H1 (cell line): ENCODE measurements at regions not wholly inside any gene's neighbourhood (a gene's known extent, or its start where the extent isn't known, plus 50 kb on each side); places are given as distances from the start of the nearest gene placed in this dataset.

Experiments used
- CTCF ChIA-PET: fragments of 300-600 bp; sonication (Branson Sonifier 250); formaldehyde crosslinking; loops from one replicate; lab custom pipeline; 2021; ENCODE audit not compliant: partially characterized antibody; lab: Charles Lee
- POLR2A ChIA-PET: fragments of 300-600 bp; sonication (Branson Sonifier 250); formaldehyde crosslinking; loops from one replicate; lab custom pipeline; 2021; ENCODE audit warnings: inconsistent platforms; ENCODE audit not compliant: partially characterized antibody; lab: Charles Lee
- DNase-seq, 2 experiments: peaks; one replicate each; pipeline versions ENCODE4 v3.0.0 to v3.0.0-alpha.2; 2010 to 2022; ENCODE audit warnings: low spot score in 2 of 2, low read depth in 1 of 2, mixed read lengths in 1 of 2
- FAIRE-seq: peaks from 2 replicates; lab custom pipeline; 2011; peaks lifted over from hg19 to GRCh38; lab: Jason Lieb, UNC
- H2AFZ ChIP-seq: 2 replicates; pipeline ENCODE4 v1.8.1; 2012; ENCODE audit warnings: low read length, inconsistent platforms
- H2AK5ac ChIP-seq: 2 replicates; pipeline ENCODE4 v1.6.1; 2013; ENCODE audit warnings: low read depth, low read length
- H2BK120ac ChIP-seq: replicated peaks from 2 replicates; pipeline ENCODE3; 2013; ENCODE audit warnings: low read depth, low read length, inconsistent platforms
- H2BK12ac ChIP-seq: 2 replicates; pipeline ENCODE4 v1.6.1; 2013; ENCODE audit warnings: low read depth, low read length
- H2BK15ac ChIP-seq: 2 replicates; pipeline ENCODE4 v1.6.1; 2013; ENCODE audit warnings: low read length
- H2BK20ac ChIP-seq: 2 replicates; pipeline ENCODE4 v1.6.1; 2013; ENCODE audit warnings: low read length
- H2BK5ac ChIP-seq: 2 replicates; pipeline ENCODE4 v1.6.1; 2013; ENCODE audit warnings: low read depth, low read length
- H3K14ac ChIP-seq: 2 replicates; pipeline ENCODE4 v1.6.1; 2013; ENCODE audit warnings: inconsistent platforms; ENCODE audit not compliant: insufficient read length
- H3K18ac ChIP-seq: 2 replicates; pipeline ENCODE4 v1.6.1; 2013; ENCODE audit warnings: low read length; ENCODE audit errors: extremely low read depth
- H3K23ac ChIP-seq: 2 replicates; pipeline ENCODE4 v1.6.1; 2013; ENCODE audit warnings: inconsistent platforms; ENCODE audit not compliant: insufficient read length
- H3K23me2 ChIP-seq: 2 replicates; pipeline ENCODE4 v1.6.1; 2013; ENCODE audit warnings: low read depth, low read length
- H3K27ac ChIP-seq: 2 replicates; pipeline ENCODE4 v1.6.1; 2011; ENCODE audit warnings: low read depth, low read length, inconsistent platforms
- H3K27me3 ChIP-seq, 4 experiments: replicated peaks in 1 of 4; 1 replicate in 1 of 4; 2 replicates in 3 of 4; pipeline versions ENCODE4 v1.6.1 to v1.8.1; 2011 to 2013; ENCODE audit warnings: low read length in 3 of 4, mild to moderate bottlenecking in 3 of 4, inconsistent platforms in 2 of 4, mixed read lengths in 2 of 4, moderate library complexity in 1 of 4; ENCODE audit not compliant: control insufficient read depth in 3 of 4, insufficient read depth in 3 of 4; ENCODE audit errors: extremely low read depth in 1 of 4
- H3K36me3 ChIP-seq, 4 experiments: 2 replicates each; pipeline versions ENCODE4 v1.6.1 to v1.8.1; 2011 to 2013; ENCODE audit warnings: mild to moderate bottlenecking in 4 of 4, low read length in 3 of 4, moderate library complexity in 2 of 4, control low read depth in 1 of 4, inconsistent platforms in 1 of 4; ENCODE audit not compliant: insufficient read depth in 4 of 4, control insufficient read depth in 2 of 4
- H3K4ac ChIP-seq: replicated peaks from 2 replicates; pipeline ENCODE3; 2013; ENCODE audit warnings: low read length, low read depth, mixed read lengths, inconsistent platforms; ENCODE audit not compliant: insufficient read length
- H3K4me1 ChIP-seq, 4 experiments: replicated peaks in 1 of 4; 1 replicate in 1 of 4; 2 replicates in 3 of 4; pipeline versions ENCODE4 v1.6.1 to v1.8.1; 2011 to 2013; ENCODE audit warnings: low read length in 3 of 4, inconsistent platforms in 2 of 4, mixed read lengths in 1 of 4; ENCODE audit not compliant: insufficient read depth in 4 of 4, control insufficient read depth in 3 of 4
- H3K4me2 ChIP-seq, 2 experiments: 2 replicates each; pipeline versions ENCODE4 v1.6.1 to v1.8.1; 2011 to 2013; ENCODE audit warnings: low read depth in 2 of 2, low read length in 2 of 2, control low read depth in 1 of 2, inconsistent platforms in 1 of 2, mild to moderate bottlenecking in 1 of 2; ENCODE audit not compliant: insufficient read depth in 1 of 2
- H3K4me3 ChIP-seq, 4 experiments: fragments of 200-600, 300-600 bp in 1 of 4; sonication (generic), shearing (Covaris generic), sonication (Bioruptor Twin) in 1 of 4; 2 replicates each; pipeline versions ENCODE4 v1.5.1 to v1.8.1; 2011 to 2016; ENCODE audit warnings: low read length in 4 of 4, low read depth in 3 of 4, control low read depth in 2 of 4, inconsistent platforms in 2 of 4, mild to moderate bottlenecking in 2 of 4, mixed read lengths in 1 of 4, moderate library complexity in 1 of 4; ENCODE audit not compliant: insufficient read depth in 2 of 4; ENCODE audit errors: extremely low read depth in 1 of 4
- H3K56ac ChIP-seq: replicated peaks from 2 replicates; pipeline ENCODE3; 2013; ENCODE audit warnings: low read depth, mild to moderate bottlenecking, mixed read lengths, low read length, inconsistent platforms; ENCODE audit not compliant: insufficient read length
- H3K79me1 ChIP-seq: 2 replicates; pipeline ENCODE4 v1.6.1; 2013; ENCODE audit warnings: low read depth, low read length, control low read depth
- H3K79me2 ChIP-seq, 2 experiments: 2 replicates each; pipeline versions ENCODE4 v1.6.1 to v1.8.1; 2012 to 2013; ENCODE audit warnings: low read length in 2 of 2, mild to moderate bottlenecking in 2 of 2, inconsistent platforms in 1 of 2; ENCODE audit not compliant: insufficient read depth in 2 of 2, control insufficient read depth in 1 of 2
- H3K9ac ChIP-seq, 4 experiments: replicated peaks in 1 of 4; 1 replicate in 1 of 4; 2 replicates in 3 of 4; pipeline versions ENCODE4 v1.6.1 to v1.8.1; 2011 to 2013; ENCODE audit warnings: low read depth in 3 of 4, low read length in 3 of 4, control low read depth in 2 of 4, mild to moderate bottlenecking in 2 of 4, moderate library complexity in 2 of 4, inconsistent platforms in 1 of 4; ENCODE audit errors: extremely low read depth in 1 of 4
- H3K9me3 ChIP-seq, 2 experiments: 2 replicates each; pipeline versions ENCODE4 v1.6.1 to v1.8.1; 2012 to 2013; ENCODE audit warnings: mild to moderate bottlenecking in 2 of 2, moderate library complexity in 2 of 2, control low read depth in 1 of 2, inconsistent platforms in 1 of 2, low read depth in 1 of 2, low read length in 1 of 2, mixed read lengths in 1 of 2; ENCODE audit not compliant: insufficient read depth in 2 of 2
- H4K20me1 ChIP-seq, 2 experiments: replicated peaks in 1 of 2; 2 replicates each; pipeline versions ENCODE3 to v1.8.1; 2011 to 2013; ENCODE audit warnings: inconsistent platforms in 2 of 2, low read length in 2 of 2, mild to moderate bottlenecking in 1 of 2; ENCODE audit not compliant: insufficient read depth in 2 of 2, control insufficient read depth in 1 of 2
- H4K5ac ChIP-seq: 2 replicates; pipeline ENCODE4 v1.6.1; 2013; ENCODE audit warnings: low read length, low read depth, mixed read lengths, inconsistent platforms; ENCODE audit not compliant: insufficient read length
- H4K8ac ChIP-seq: 2 replicates; pipeline ENCODE4 v1.8.0; 2013; ENCODE audit warnings: mild to moderate bottlenecking, moderate library complexity, low read length, inconsistent platforms; ENCODE audit not compliant: insufficient read depth; ENCODE audit errors: extremely low read depth
- H4K91ac ChIP-seq: replicated peaks from 2 replicates; pipeline ENCODE3; 2013; ENCODE audit warnings: low read length, mixed read lengths, inconsistent platforms; ENCODE audit not compliant: insufficient read length
- HDAC2 ChIP-seq, 2 experiments: fragments of 300-600 bp in 1 of 2; sonication (generic) in 1 of 2; IDR thresholded peaks; 2 replicates each; pipeline ENCODE4 v1.6.1; 2011 to 2012; ENCODE audit warnings: low read depth in 2 of 2, low read length in 2 of 2, mild to moderate bottlenecking in 2 of 2, moderate library complexity in 2 of 2, borderline replicate concordance in 1 of 2, inconsistent platforms in 1 of 2
- RBBP5 ChIP-seq: IDR thresholded peaks from 2 replicates; pipeline ENCODE4 v1.7.1; 2012; ENCODE audit warnings: low read depth, mild to moderate bottlenecking, inconsistent platforms, low read length, moderate library complexity, borderline replicate concordance
- SRF ChIP-seq: IDR thresholded peaks from 2 replicates; pipeline ENCODE4 v1.6.1; 2011; ENCODE audit warnings: mild to moderate bottlenecking, low read depth, low read length, moderate library complexity
- ZNF274 ChIP-seq: IDR thresholded peaks from 2 replicates; pipeline ENCODE4 v1.7.0; 2012; ENCODE audit warnings: low read length, borderline replicate concordance; ENCODE audit errors: extremely low read depth
- WGBS, 2 experiments: shearing (Covaris generic) in 1 of 2; methylation state at CpG; one replicate each; pipeline versions ENCODE4 v1.1.6 to v1.1.7; 2013 to 2015; ENCODE audit warnings: low lambda C conversion rate in 2 of 2, mixed read lengths in 2 of 2, inconsistent platforms in 1 of 2, low coverage in 1 of 2, missing lambda C conversion rate in 1 of 2; ENCODE audit not compliant: insufficient replicate concordance in 2 of 2, insufficient coverage in 1 of 2, insufficient read length in 1 of 2; ENCODE audit errors: extremely low coverage in 1 of 2, missing lambda C conversion rate in 1 of 2; 5-methylcytosine and 5-hydroxymethylcytosine counted together
- TF ChIP-seq, protein P1 (sequence below): IDR thresholded peaks from 2 replicates; pipeline ENCODE4 v1.6.1; 2011; ENCODE audit warnings: low read depth, mild to moderate bottlenecking, low read length; ENCODE audit not compliant: insufficient read depth

DNA sequence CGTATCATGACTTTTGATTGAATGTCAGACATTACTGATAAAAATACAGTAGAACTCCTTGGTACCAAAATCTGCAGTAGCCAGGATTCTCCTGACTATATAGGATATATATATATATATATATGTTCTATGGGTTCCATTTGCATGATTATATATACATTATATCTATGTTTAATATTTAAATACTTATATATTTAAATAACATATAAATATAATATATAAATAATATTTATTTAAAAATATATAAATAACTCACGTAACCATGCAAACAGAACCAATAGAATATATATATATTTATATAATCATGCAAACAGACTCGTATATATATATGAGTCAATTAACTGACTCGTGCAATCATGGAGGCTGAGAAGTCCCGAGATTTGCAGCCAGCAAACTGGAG is 278.8 kb upstream of the PLXNA2 start:
- H2AK5ac ChIP-seq = no peak overlapping the region
- no peak overlapping the region for H2AFZ ChIP-seq
- H4K91ac ChIP-seq = no peak overlapping the region
- no peak for TF ChIP-seq HDAC2 (IDR thresholded peaks at IDR 0.05; ENCODE audit: borderline replicate concordance in 1 of 2, low read depth in 2 of 2, low read length in 2 of 2)
- no peak for TF ChIP-seq SRF
- TF ChIP-seq, protein P1, sequence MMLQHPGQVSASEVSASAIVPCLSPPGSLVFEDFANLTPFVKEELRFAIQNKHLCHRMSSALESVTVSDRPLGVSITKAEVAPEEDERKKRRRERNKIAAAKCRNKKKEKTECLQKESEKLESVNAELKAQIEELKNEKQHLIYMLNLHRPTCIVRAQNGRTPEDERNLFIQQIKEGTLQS = no peak
- no peak for TF ChIP-seq ZNF274
- TF ChIP-seq RBBP5 = no peak
- FAIRE-seq (no peak), DNase-seq (no peak)
- no peak overlapping the region for H2BK20ac ChIP-seq
- H3K79me1 ChIP-seq = no peaks in the 10 kb centered on the region
- no peak overlapping the region for H3K9ac ChIP-seq
- no peaks in the 10 kb centered on the region for H3K4me1 ChIP-seq
- WGBS, 2 experiments = 94% methylated on average over 5 of the region's 5 CpGs; no CpG with 5 or more reads in 1 of the 2 experiments
- H2BK12ac ChIP-seq = no peak overlapping the region
- no peak overlapping the region for H3K23ac ChIP-seq
- no peak overlapping the region for H3K4me3 ChIP-seq
- no peak overlapping the region for H3K27ac ChIP-seq
- no peaks in the 10 kb centered on the region for H3K27me3 ChIP-seq
- no peak overlapping the region for H3K4me2 ChIP-seq
- ChIA-PET POLR2A (no interaction called here), CTCF (no interaction called here)
- H3K79me2 ChIP-seq = no peaks in the 10 kb centered on the region
- H2BK15ac ChIP-seq = no peak overlapping the region
- H3K23me2 ChIP-seq = no peaks in the 10 kb centered on the region; the same call in 1 of the 2 replicates
- H4K20me1 ChIP-seq = no peaks in the 10 kb centered on the region
- no peaks in the 10 kb centered on the region for H3K36me3 ChIP-seq
- H2BK5ac ChIP-seq = no peak overlapping the region
- no peak overlapping the region for H4K8ac ChIP-seq
- no peaks in the 10 kb centered on the region for H3K9me3 ChIP-seq
- no peak overlapping the region for H4K5ac ChIP-seq
- no peak overlapping the region for H3K56ac ChIP-seq
- H2BK120ac ChIP-seq = no peak overlapping the region
- no peak overlapping the region for H3K4ac ChIP-seq
- no peak overlapping the region for H3K18ac ChIP-seq
- H3K14ac ChIP-seq = no peak overlapping the region
